HG03280 (cell line): ENCODE measurements at regions not wholly inside any gene's neighbourhood (a gene's known extent, or its start where the extent isn't known, plus 50 kb on each side); places are given as distances from the start of the nearest gene placed in this dataset.
"Not testable (repeated sequence)": the region's sequence is repeated elsewhere in the genome, so short reads cannot be mapped to it uniquely, and the experiment has no call there.

ENCODE experiments used
- ATAC-seq: cut with Tn5 transposase; IDR thresholded peaks from one replicate; pipeline ENCODE4 v1.9.1; 2021; ENCODE audit warnings: mild to moderate bottlenecking, moderate library complexity; ENCODE audit not compliant: unreplicated experiment

DNA sequence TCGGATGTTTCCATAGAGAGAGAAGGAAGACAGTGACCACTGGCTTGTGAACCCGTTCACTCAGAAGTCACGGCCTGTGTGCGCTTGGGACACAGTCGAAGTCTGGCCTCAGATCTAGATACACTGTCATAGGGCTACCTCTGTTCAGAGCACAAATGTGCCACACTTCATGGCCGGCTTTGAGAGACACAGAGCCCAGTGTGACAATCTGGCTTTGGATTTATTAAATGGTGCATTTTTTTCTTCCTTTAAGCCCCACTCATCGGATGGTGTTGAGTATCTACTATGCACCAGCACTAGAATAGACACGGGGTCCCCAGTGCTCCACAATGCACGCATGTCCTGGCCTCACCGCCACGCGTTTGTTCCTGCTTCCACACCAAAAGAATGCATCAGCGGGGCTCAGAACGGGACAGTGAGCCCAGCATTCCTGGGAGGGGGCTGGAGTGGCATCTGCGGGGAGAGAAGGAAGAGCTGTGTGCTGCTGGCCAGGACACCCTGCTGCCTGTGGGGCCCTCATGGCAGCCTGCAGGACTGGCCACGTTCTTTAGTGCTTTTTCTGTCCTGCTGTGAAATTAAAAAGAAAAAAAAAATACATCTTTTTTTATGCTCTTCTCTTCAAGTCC lies 738.9 kb upstream of the SALL3 start:
- no peak for ATAC-seq

DNA sequence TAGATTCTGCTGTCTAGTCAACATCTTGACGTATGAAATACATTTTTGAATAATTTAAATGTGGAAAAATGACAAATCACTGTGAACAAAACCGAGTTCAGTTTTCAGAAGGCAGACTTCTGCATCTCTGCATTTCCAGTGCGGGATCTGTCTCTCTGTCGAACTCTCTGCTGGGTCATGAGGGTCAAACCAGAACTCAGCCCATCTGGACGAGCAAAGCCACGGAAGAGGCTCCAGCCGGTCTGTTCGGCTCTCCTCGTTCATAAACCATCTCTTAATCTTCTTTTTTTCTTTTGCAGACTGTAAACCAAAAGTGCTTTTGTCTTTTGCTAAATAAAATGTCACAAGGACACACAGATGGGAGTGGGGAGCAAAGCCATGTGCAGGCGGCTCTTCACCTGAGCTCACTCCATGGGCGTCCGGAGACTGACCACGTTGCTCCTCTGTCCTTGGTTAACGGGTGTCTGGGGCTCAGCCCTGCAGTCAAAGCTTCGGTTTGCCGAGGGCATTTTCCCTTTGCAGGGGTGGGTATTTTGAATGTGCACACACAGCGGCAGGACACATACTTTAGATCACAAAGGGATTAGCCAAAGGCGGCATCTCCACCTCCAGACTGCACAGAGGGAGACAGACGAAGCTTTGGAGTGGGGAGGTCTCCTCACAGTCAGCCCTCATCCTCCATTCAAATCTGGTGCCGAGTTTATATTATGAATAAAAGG lies 737.9 kb upstream of the SALL3 start:
- ATAC-seq, result no peak

DNA sequence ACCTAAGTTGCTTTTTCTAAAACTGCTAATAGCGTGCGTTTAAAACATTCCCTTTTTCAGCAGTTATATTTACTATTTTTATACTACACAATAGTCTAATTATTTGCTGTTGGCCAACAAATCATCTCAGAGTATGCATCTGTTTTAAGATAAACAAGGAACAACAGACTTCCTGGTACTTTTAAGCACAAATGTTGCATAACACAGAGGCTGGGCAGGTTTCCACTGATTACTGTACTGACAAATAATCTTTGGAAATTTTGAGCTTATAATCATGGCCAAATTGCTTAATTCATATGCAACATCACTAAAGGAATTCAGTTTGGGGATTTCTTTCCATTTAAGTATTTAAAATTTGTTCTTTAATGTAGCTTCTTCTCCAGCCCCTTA lies 737.4 kb upstream of the SALL3 start:
- no peak for ATAC-seq

DNA sequence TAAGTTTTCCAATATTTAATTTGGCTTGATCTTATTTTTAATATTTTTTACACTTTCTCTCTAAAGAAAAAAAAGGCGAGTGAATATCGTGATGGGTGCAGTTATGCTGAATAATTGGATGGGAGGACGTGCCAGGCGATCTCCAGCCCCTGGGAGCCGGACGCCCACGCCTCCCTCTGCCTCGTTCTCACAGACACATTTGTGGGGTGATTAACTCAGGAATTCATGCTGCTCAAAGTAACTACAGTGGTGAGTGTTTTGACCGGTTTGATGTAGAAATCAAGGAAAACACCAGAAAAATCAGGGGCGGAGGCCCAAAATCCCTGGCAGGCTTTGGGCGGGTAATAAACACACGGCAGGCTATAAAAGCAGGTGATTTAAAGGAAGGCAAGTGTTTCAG lies 736.8 kb upstream of the SALL3 start:
- ATAC-seq, result no peak

DNA sequence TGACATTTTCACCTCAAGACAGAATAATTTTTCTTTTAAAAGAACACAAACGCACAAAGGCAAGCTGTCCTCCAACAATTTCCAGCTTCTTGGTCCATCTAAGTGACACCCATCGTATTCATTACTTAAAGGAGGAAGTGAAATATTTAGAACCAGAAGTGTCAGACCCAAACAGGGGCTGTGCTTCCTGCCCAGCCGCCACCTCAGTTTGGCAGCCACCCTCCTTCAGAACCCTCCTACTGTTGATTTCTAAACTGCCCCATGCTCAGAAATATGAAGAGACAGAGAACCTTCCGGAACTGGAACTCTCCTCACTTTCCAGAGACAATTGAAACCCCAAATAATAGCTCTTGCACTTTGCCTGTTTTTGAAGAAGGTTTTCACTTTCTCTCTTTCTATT lies 734.8 kb upstream of the SALL3 start:
- ATAC-seq, result no peak

DNA sequence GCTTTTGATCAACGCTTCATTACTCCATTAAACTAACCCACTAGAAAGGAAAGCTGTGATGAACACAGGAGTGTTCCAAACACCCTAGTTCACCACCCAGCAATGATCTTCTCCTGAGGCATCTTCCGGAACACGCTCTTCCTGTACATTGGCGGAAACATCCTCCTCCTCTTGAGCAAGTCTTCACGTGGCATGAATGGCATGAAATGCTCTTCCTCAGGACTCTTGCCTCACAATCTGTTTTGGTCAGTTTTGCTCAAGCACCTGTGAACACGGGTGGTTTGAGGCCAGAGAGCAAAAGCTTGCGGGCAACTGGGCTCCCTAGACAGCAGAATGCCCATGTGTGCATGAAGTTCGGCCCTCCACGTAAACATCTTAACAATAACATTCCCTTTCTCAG lies 734.2 kb upstream of the SALL3 start:
- ATAC-seq, result no peak

DNA sequence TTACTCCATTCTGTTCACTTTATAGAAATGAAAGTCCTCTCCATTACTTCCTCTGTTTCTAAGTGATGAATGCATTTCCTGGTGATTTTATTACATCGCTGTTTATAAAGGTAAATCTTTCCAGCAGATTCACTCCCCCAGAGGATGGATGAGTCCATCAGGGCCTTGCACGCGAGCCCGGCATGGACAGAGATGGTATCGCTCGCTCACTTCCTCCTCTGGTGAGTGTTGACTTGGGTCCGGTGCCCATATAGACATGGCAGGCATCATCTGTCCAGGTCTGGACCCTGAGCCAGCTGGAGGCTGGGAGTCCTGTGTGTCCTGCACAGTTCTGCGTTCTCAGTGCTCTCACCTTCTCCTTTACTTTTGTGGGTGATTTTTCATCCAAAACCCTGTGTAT lies 733.6 kb upstream of the SALL3 start:
- ATAC-seq, result no peak

DNA sequence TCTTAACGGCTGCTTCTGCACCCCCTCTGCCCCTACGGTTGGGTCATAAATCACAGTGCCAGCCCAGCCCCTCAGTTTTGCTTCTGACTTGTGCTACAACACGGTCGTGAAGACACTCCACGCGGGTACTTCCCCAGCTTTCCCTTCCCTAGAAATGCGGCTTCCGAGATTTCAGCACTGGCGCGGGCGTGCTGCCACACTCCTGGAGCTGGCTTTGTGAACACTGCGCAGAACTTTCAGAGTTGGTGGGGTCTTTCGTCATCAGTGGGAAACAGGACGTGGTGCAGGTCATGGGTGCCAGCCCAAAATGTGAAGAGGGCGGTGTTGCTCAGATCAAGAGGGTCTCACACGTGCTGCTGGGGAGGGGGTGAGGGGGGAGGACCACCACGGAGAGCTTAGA lies 733.0 kb upstream of the SALL3 start:
- no peak for ATAC-seq

DNA sequence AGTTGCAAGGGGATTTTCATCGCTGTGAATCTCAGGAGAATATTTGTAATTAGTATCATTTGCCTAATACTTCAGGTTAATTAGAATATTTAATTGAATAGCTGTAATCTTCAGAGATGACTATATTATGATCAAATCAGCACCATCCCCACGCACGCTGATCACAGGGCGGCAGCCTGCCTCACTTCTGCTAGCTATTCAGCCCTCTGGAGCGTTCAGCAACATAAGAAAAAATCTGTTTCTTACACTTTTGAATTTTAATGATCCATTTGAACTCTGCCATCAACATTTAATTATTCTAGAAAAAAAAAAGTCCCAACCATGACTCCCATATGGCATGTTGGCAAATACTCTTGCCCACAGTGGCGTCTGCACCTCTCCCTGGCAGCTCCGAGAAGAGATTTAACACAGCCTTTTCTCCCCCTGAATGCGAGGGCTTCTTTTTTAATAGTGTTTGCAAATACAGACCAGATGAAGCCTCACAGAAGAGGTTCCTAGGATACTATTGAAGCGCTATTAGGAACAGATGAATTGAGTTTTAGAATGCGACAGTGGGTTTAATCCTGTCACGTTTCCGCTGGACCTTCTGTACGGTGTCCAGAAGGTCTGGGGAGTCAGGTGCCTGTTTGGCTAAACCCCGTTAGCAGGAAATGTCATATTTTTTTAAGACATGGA lies 731.9 kb upstream of the SALL3 start:
- ATAC-seq, result no peak

DNA sequence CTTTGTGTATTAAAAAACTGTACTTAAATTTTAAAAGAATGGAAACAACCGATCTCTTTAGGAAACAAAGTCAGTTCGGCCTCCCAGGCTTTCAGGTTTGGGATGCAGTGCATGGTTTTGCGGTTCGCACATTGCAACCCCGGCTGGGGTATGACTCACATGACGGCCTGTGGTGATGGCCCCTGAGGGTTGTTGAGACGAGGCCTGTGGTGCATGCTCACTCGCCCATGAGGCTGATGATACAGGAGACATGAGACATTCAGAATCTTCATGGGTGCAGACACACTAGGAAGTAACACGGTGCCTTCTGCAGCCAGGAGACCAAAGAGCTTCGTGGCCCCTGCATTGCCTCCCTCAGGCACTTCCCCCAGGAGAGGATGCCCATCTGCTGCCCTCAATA lies 724.6 kb upstream of the SALL3 start:
- no peak for ATAC-seq

DNA sequence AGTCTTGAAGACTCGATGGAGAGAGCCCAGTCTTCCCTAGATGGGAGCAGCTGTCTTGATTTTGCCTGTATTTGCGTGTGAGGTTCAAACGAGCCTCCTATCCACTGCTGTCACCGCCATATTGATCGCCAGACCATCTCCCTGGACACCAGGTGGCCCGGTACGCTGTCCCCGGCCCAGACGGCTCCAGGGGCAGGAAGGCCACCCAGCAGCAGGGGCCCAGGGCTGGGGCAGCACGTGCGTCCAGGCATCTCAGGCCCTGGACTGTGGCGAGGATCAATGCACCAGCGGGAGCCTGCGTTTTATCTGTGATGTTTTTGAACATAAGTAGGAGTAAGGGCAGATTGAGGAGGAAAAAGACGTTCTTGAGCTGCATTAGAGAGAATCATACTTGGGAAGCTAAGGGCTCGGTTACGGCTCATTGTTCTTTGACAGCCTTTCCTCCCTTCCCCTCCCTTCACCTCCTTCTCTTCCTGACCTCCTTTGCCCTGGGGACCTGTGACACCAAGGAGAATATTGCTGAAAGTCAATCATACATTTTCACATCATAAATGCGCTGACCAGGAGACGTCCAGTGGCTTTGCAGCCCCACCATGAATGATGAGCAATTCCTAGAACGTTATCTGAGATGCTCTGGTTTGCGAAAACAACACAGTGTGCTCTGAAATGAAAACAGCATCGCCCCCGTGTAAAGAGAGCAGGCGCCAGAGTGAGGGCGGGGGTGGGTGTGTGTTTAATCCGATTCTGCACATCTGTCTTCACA lies 711.2 kb upstream of the SALL3 start:
- no peak for ATAC-seq

DNA sequence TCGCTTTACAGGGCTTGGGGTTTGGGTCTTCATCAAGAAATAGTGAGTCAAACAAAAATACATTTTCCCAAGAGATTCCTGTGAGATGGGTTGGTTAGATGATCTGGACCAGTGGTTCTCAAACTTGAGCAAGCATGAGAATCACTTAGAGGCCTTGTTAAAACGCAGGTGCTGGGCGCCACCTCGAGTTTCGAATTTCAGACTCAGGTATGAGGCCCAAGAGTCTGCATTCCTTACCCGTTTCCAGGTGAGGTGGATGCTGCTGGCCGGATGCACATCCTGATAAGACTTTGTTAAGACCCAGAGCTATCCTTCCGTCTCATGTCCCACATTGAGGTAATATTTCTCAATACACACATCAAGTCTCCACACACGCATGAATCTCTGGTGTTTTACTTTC lies 707.8 kb upstream of the SALL3 start:
- no peak for ATAC-seq

DNA sequence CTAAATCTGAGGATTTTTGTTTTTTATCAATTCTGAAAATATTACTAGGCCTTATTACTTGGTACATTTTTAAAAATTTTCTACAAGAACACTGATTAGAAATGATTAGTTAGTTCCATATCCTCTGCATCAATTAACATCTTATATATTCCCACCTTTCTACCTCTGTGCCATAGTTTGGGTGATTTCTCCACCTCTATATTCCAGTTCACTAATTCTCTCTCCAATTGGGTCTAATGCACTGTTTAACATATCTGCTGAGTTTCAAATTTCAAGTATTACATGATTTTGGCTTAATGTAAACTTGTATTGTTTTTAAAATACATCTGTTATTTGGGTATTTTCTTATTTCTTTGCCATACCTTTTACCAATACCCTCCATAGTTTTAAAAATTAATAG lies 705.7 kb upstream of the SALL3 start:
- no peak for ATAC-seq

DNA sequence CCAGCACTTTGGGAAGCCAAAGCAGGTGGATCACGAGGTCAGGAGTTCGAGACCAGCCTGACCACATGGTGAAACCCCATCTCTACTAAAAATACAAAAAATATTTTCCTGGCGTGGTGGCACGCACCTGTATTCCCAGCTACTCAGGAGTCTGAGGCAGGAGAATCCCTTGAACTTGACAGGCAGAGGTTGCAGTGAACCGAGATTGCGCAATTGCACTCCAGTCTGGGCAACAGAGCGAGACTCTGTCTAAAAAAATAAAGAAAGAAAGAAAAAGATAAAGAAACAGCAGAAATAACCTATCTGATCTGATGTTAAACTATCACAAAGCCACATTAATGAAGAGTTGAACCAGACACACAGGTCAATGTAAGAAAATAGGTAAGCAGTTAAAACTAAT lies 696.2 kb upstream of the SALL3 start:
- not testable (repeated sequence) for ATAC-seq

DNA sequence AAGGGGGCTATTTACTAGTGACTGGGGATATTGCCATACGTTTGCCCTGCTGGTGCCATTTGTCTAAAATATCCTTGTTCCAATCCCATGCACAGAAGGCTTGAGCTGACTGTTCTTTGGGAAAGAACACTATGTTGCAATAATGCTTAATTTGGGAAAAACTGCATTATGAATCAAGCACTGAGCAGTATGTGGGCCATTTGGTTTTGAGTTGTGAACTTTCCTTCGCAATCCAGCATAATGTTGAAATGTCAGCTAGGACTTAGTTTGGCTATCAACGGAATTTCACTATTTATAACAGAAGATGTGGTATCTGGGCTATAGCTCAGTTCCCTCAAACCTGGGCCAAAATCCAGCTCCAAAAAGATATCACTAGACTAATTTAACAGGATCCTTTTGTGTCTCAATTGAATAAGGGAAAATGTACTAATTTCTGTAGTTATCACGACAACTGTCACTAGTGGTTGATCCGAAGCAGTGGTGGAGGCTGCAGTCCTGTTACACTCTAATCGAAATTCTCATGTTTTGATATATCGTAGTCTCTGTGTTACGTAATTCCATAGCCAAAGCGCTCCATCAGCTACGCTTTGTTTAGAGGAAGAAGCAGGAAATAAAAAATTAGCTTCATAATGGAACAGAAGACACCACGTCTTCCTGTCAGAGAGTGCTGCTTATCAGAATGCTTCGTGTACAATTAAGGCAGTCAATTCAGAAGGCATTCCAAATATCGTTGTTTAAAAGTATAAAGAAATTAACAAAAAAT lies 686.8 kb upstream of the SALL3 start:
- ATAC-seq, result no peak

DNA sequence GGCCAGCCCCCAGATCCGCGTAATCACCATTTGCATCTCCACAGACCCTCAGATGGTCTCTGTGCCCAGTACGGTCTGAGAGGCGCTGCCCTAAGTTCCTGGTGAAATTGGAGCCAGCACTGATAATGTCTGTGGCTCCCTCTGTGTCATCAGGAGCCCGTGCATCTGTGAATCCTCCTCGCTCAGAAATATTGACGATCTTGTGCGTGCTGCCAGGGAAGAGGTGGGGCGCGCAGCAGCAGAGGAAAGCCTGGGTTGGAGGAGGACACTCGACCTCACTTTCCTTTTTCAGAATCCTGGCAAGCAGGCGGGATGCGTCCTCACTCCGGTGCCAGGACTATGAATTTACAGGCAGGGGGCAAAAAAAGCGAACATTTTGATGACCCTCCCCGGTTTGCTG lies 686.1 kb upstream of the SALL3 start:
- no peak for ATAC-seq

DNA sequence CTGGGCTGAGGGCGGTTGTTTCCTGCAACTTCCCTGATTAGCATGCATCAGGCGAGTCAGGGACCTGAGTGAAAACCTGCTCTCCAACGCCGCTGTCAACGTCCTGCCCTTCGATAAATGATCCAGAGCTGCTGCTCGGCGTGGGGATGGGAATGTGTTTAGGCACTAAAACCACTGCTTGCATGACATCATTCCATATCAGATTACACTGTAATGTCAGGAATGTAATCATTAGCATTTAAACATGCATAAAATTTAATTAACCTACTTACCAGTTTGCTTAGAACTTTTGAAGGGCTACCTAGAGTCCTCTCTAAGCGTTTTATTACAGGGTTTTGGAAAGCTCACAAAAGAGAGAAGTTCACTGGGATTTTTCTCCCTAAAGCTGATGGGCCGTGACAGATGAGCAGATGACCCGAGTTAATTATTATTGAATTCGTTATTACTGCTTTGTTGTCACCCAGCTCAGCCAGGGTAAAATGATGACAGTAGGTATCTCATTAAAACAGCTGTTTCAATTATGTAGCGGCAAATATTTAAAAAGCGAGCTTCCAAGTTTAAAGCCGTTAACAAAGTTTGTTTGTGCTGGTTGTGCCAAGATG lies 685.6 kb upstream of the SALL3 start:
- no peak for ATAC-seq

DNA sequence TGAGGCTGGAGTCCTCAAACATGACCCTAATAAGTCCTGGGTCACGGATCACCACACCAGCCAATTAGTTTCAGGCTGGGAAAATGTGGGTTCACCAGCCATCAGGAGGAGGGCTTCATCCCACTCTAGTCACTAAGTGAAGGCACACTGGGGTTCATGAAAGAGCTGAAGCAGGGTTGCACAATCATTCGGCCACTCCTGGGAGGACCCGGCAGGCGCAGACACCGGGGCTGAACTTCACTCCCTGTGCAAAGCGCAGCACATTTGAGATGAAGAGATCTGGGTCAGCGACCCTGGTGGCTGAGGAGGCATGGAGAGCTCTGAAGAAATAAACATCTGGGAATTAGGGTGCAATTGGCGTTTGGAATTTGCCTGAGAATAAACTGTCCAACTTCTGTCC lies 684.4 kb upstream of the SALL3 start:
- no peak for ATAC-seq

DNA sequence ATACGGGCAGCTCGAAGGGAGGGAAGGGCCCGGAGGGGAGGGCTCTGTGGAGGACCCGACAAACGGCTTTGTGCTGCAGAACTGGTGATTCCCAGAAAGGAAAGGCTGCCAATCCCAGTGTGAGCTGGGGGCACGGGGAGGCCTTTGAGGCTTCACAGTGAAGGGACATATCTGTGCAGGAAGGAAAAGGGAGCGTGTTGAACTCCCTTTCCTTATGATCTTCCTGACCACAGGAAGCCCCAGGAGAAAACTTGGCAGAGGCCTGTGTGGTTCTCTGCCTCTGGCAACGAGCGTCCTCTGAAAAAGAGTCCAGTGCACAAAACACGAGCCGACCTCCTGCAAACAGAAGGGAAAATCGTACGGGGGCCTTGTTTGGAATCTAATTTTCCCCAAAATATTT lies 683.5 kb upstream of the SALL3 start:
- ATAC-seq, result no peak

DNA sequence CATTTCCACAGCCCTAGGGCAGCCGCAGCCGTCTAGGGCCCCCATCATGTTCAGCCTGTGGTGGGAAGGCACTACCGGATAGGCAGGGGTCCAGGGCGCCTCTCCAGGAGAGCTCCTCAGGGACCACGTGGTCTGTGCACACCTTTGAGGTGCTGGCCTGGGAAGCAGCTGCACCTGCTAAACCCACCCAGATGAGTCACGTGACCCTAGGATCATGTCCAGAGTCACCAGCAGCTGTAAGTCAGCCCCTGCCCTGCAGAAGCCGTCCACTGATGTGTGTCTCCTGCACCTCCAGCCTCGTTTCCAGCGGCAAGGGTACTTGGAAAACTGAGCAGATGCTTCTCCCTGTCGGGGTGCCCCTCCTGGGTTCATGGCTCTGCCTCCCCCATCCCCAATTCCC lies 682.6 kb upstream of the SALL3 start:
- no peak for ATAC-seq
